GM18498 (cell line): ENCODE measurements at regions not wholly inside any gene's neighbourhood (a gene's known extent, or its start where the extent isn't known, plus 50 kb on each side); places are given as distances from the start of the nearest gene placed in this dataset.
A peak's percentile ranks its signal among the peaks of the same experiment; 100 is the strongest.
"Not testable (repeated sequence)": the region's sequence is repeated elsewhere in the genome, so short reads cannot be mapped to it uniquely, and the experiment has no call there.

ENCODE experiments used
- ATAC-seq: cut with Tn5 transposase; IDR thresholded peaks from one replicate; pipeline ENCODE4 v1.9.1; 2021; ENCODE audit warnings: mild to moderate bottlenecking, moderate library complexity; ENCODE audit not compliant: unreplicated experiment

- not testable (repeated sequence) for ATAC-seq
Observed at GRCh38 chr16:29355339-29356059, 51.0 kb downstream of the NPIPB11 start.

DNA sequence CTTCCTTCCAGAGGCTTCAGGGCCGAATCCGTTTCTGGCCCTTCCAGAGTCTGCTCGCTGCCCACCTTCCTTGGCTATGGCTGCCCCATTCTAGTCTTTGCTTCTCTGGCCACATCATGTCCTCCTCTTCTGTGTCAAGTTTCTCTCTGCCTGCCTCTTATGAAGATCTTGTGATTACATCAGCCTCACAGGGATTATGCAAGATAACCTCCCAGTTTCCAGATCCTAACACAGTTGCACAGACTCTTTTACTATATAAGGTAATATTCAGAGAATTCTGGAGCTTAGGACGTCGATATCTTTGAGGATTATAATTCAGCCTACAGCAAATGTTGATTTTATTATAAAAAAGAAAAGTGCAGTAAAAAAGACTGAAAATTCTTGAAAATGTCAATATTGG, 52.1 kb downstream of the NPIPB11 start:
- not testable (repeated sequence) for ATAC-seq

DNA sequence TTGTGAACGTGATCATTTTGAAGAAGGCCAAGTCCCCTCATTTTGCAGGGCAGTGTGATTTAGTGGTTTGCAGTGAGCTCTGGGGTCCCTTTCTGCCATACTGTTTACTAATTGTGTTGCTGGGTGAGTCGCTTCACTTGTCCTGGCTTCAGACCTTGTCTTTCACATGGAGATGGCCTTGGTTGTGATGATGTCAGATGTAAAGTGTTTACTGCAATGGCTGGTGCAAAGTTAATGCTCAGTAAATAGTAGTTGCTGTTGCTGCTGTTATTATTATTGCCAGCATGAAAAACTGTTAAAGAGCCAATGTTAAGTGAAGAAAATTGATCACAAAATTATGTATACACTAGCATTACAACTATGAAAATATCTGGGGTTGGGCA, 53.9 kb downstream of the NPIPB11 start:
- not testable (repeated sequence) for ATAC-seq

- not testable (repeated sequence) for ATAC-seq
Observed at GRCh38 chr16:29351970-29352616, 54.4 kb downstream of the NPIPB11 start.

DNA sequence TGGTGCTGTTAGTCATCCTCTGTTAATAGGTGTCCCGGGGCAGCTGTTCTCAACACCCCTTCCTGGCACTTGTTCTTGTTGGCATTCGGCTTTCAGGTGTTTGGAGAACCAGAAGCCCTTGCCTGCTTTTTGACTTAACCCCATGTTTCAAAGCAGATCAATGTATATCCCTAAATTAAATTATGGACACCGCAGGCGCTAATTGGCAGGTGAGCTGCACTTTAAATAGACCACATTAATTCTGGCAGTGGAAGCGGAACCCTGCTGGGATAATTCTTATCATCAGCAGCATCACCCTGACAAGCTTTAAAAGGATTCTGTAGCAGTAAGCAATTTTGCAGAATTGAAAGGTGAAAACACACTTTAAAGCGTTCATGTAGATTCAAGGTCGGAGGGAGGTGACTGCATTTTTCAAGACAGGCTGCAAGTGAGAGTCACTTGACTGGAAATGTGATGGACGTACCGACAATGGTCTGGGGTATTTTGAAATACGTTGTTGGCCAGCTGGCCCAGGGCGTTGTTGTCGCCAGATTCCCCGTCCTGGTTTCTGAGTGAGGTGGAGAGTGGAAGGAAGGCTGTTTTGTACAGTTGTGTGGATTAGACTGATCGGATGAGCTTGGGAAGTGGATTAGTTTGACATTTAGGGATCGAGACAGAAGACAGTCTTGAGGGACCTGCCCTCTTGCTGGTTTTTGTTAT, 55.1 kb downstream of the NPIPB11 start:
- not testable (repeated sequence) for ATAC-seq

- ATAC-seq, result not testable (repeated sequence)
Observed at GRCh38 chr16:29349966-29350365, 56.5 kb downstream of the NPIPB11 start.

DNA sequence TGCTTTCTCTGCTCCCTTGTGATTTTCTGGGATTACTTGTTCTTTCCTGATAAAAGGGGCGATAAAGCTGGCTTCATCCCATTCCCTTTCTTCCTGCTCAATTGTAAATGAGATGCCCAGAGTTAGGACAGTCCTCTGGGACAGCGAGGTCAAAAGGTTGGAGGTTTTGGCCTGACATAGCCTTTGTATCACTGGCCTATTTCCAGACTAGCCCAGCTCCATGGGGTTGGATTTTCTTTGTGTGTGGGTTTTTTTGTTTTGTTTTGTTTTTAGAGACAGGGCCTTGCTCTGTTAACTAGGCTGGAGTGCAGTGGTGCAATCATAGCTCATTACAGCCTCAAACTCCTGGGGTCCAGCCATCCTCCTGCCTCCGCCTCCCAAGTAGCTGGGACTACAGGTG, 57.8 kb downstream of the NPIPB11 start:
- not testable (repeated sequence) for ATAC-seq

DNA sequence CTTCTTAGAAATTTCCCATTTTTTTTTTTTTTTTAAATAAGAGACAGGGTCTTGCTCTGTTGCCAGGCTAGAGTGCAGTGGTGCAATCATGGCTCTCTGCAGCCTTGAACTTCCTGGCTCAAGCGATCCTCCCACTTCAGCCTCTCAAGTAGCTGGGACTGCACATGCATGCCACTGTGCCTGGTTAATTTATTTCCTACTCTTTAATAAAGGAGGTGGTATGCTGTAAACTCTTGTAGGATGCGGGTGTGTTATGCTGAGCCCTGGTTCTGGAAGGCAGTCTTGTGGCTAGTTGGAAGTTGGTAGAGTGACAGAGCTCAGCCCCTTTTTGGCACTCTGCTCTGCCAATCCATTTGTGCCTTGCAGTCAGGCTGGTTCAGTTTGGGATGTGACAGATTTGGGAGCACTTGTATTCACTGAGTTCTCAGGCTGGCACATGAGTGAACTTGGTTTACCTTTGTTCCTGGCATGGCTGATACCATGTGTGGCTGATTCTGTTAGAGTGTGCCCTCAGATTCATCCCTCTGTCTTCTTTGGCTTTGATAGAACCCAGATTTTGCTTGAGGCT, 58.3 kb downstream of the NPIPB11 start:
- not testable (repeated sequence) for ATAC-seq

DNA sequence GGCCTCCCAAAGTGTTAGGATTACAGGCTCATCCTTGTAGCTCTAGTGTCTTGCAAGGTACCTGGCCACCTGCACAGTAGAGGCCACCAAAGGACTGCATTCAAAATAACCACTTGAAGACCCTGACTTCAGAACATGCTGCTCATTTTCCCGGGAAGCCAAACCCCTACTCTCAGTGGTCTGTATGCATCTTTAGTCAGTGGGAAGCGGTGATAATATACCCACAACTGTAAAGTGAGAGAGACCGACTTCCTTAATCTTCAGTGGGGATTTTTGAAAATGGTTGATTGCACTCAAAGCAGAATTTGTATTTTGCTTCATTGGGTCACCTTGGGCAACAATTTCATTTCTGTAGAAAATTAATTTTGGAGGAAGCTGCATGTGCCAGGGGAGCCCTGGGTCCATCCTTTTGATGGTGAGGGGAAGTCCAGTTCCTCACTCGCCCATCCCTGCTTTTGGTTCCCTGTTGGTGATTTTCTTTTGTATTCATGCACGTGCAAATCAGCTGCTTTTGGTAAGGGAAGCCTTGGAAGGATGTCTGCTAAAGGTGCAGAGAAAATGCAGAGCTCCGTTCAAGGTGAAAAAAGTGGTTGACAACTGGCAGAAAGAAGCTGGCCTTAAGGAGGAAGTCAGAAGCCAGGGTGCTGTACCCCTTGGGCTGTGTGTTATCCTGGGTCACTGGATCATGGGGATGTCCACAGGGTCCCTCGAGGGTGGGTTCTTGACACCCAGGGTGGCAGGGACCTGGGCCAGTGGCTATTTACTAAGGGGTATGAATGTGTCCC, 59.5 kb downstream of the NPIPB11 start:
- peak; percentile 24 for ATAC-seq

GRCh38 chr16:29346203-29346602, 60.3 kb downstream of the NPIPB11 start:
- peak; percentile 56 for ATAC-seq

GRCh38 chr16:29342937-29343336, 63.6 kb downstream of the NPIPB11 start:
- ATAC-seq, result not testable (repeated sequence)

DNA sequence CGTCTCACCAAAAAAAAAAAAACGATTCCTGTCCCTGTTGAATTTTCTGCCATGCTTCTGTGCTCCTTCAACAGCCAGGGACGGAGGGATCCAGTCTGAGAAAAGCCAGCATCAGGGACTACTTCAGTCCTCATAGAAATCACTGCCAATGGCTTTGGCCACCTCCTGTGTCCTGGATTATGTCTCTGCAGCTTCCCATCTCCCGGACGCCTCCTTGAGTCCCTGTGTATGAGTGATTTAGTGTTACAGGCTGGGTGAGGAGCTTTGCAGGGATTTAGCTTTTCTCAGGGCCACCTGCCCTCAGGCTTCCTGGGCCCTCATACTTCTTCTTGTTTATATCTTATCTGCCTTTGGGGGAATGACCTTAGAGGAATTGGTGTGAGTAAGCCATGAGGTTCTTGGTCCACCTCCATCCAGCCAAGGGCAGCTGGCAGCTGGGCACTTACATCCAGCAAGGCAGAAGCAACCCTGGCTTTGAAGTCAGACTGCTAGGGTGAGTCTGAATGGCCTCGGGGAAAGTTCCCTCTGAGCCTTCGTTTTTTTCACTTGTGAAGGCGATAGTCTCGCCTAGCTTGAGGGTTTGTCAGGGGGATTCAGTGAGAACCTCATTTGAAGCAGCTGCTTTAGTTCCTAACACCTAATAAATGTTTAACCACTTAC, 65.6 kb downstream of the NPIPB11 start:
- ATAC-seq, result not testable (repeated sequence)

DNA sequence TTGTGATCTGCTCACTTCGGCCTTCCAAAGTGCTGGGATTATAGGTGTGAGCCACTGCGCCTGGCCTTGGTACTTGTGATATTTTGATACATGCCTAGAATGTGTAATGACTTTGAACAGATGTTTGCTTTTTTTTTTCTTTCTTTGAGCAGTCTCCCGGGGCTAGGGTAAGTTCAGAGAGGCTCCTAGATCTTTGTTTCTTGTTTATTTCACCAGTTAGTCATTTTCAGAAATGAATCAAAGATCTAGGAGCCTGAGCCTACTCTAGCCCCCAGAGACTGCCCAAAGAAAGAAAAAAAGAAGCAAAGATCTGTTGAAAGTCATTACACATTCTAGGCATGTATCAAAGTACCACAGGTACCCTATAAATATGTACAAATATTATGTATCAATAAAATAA, 66.3 kb downstream of the NPIPB11 start:
- ATAC-seq, result not testable (repeated sequence)

- peak; percentile 83 for ATAC-seq
Observed at GRCh38 chr16:29338821-29339700, 67.5 kb downstream of the NPIPB11 start.

GRCh38 chr16:29337385-29337901, 69.1 kb downstream of the NPIPB11 start:
- ATAC-seq, result peak; percentile 41

DNA sequence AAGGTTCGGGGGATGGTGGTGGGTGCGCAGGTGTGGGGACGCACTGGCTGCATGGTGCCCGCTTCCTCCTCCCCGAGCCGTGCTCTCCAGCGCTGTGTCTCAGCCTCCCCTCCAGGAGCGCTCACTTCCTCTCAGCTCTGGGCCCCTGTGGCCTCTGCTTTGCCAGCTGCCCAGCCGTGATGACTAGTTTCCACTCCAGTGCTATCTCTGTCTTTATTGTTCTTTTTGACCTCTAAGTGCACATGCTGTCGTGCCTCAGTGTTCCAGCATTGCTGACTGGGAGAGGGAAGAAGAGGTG, 71.0 kb downstream of the NPIPB11 start:
- ATAC-seq, result not testable (repeated sequence)

GRCh38 chr16:29334776-29335548, 71.5 kb downstream of the NPIPB11 start:
- ATAC-seq, result not testable (repeated sequence)

GRCh38 chr16:29333492-29334097, 72.9 kb downstream of the NPIPB11 start:
- ATAC-seq, result not testable (repeated sequence)
